ENCODE measurements at regions not wholly inside any gene's neighbourhood (a gene's known extent, or its start where the extent isn't known, plus 50 kb on each side); places are given as distances from the start of the nearest gene placed in this dataset.
"Not testable (repeated sequence)": the region's sequence is repeated elsewhere in the genome, so short reads cannot be mapped to it uniquely, and the experiment has no call there.

- Mint-ChIP-seq H3K27ac (no peak overlapping the region), H3K4me1 (no peaks in the 10 kb centered on the region), H3K36me3 (no peaks in the 10 kb centered on the region), H3K4me3 (no peak overlapping the region), H3K9me3 (peaks cover 0 to 8% (median 1%) of the 10 kb centered on the region in 6 donors), H3K27me3 (ENCODE audit: low read depth in 3 of 3) (peaks cover 2 to 5% (median 3%) of the 10 kb centered on the region in 3 donors)
- DNase-seq, result no peak
These were observed 373.5 kb downstream of the SUCLG1 start for GRCh38 chr2:84085562-84085961.

- DNase-seq, result no peak
- H3K27me3 Mint-ChIP-seq (ENCODE audit: low read depth in 3 of 3), result peaks cover 2 to 5% (median 3%) of the 10 kb centered on the region in 3 donors
- H3K4me1 Mint-ChIP-seq, result no peaks in the 10 kb centered on the region
- H3K9me3 Mint-ChIP-seq, result peaks cover 0 to 6% (median 1%) of the 10 kb centered on the region in 6 donors
- H3K27ac Mint-ChIP-seq, result no peak overlapping the region
- no peak overlapping the region for H3K4me3 Mint-ChIP-seq
- H3K36me3 Mint-ChIP-seq, result no peaks in the 10 kb centered on the region
These were observed 374.2 kb downstream of the SUCLG1 start for GRCh38 chr2:84084856-84085255.

- H3K4me1 Mint-ChIP-seq, result no peaks in the 10 kb centered on the region
- DNase-seq, result no peak
- H3K36me3 Mint-ChIP-seq, result no peaks in the 10 kb centered on the region
- H3K4me3 Mint-ChIP-seq, result no peak overlapping the region
- no peak overlapping the region for H3K27ac Mint-ChIP-seq
- peaks cover 2 to 6% (median 3%) of the 10 kb centered on the region in 3 donors for H3K27me3 Mint-ChIP-seq (ENCODE audit: low read depth in 3 of 3)
- H3K9me3 Mint-ChIP-seq, result peaks cover 0 to 6% (median under 1%) of the 10 kb centered on the region in 6 donors
These were observed 375.1 kb downstream of the SUCLG1 start for GRCh38 chr2:84083984-84084383.

- Mint-ChIP-seq H3K9me3 (peaks cover 0 to 2% (median 0%) of the 10 kb centered on the region in 6 donors), H3K27me3 (ENCODE audit: low read depth in 3 of 3) (peaks cover 0 to 2% (median 1%) of the 10 kb centered on the region in 3 donors), H3K4me1 (no peaks in the 10 kb centered on the region), H3K4me3 (no peak overlapping the region), H3K36me3 (no peaks in the 10 kb centered on the region), H3K27ac (no peak overlapping the region)
- DNase-seq, result no peak
These were observed 380.6 kb downstream of the SUCLG1 start for GRCh38 chr2:84078471-84078870.

GRCh38 chr2:84077496-84077895, 381.6 kb downstream of the SUCLG1 start:
- no peak overlapping the region for H3K27ac Mint-ChIP-seq
- no peak for DNase-seq
- peaks cover 0 to 2% (median 0%) of the 10 kb centered on the region in 6 donors for H3K9me3 Mint-ChIP-seq
- H3K36me3 Mint-ChIP-seq, result no peaks in the 10 kb centered on the region
- H3K4me1 Mint-ChIP-seq, result no peaks in the 10 kb centered on the region
- H3K27me3 Mint-ChIP-seq (ENCODE audit: low read depth in 3 of 3), result peaks cover 0 to 1% (median 1%) of the 10 kb centered on the region in 3 donors
- H3K4me3 Mint-ChIP-seq, result no peak overlapping the region

GRCh38 chr2:84071050-84071449, 388.0 kb downstream of the SUCLG1 start:
- Mint-ChIP-seq H3K27me3 (ENCODE audit: low read depth in 3 of 3) (peaks cover 0 to 3% (median 0%) of the 10 kb centered on the region in 3 donors), H3K36me3 (no peaks in the 10 kb centered on the region), H3K27ac (no peak overlapping the region), H3K9me3 (peaks cover 0 to 2% (median 0%) of the 10 kb centered on the region in 6 donors), H3K4me3 (no peak overlapping the region), H3K4me1 (no peaks in the 10 kb centered on the region)
- no peak for DNase-seq

GRCh38 chr2:84065857-84066256, 393.2 kb downstream of the SUCLG1 start:
- H3K4me3 Mint-ChIP-seq, result no peak overlapping the region
- no peaks in the 10 kb centered on the region for H3K4me1 Mint-ChIP-seq
- H3K27ac Mint-ChIP-seq, result no peak overlapping the region
- no peaks in the 10 kb centered on the region for H3K36me3 Mint-ChIP-seq
- H3K9me3 Mint-ChIP-seq, result peaks cover 0 to 5% (median 0%) of the 10 kb centered on the region in 6 donors
- H3K27me3 Mint-ChIP-seq (ENCODE audit: low read depth in 3 of 3), result peaks cover 3 to 4% (median 3%) of the 10 kb centered on the region in 3 donors
- no peak for DNase-seq

GRCh38 chr2:84057917-84058560, 401.0 kb downstream of the SUCLG1 start:
- DNase-seq, result no peak
- H3K27me3 Mint-ChIP-seq (ENCODE audit: low read depth in 3 of 3), result peaks cover 0 to 3% (median 0%) of the 10 kb centered on the region in 3 donors
- peaks cover 0 to 9% (median 0%) of the 10 kb centered on the region in 6 donors for H3K9me3 Mint-ChIP-seq
- H3K27ac Mint-ChIP-seq, result no peak overlapping the region
- H3K4me1 Mint-ChIP-seq, result no peaks in the 10 kb centered on the region
- H3K36me3 Mint-ChIP-seq, result no peaks in the 10 kb centered on the region
- H3K4me3 Mint-ChIP-seq, result no peak overlapping the region

GRCh38 chr2:84055816-84056215, 403.3 kb downstream of the SUCLG1 start:
- no peak for DNase-seq
- no peaks in the 10 kb centered on the region for H3K27me3 Mint-ChIP-seq (ENCODE audit: low read depth in 3 of 3)
- H3K36me3 Mint-ChIP-seq, result no peaks in the 10 kb centered on the region
- no peak overlapping the region for H3K27ac Mint-ChIP-seq
- H3K4me3 Mint-ChIP-seq, result no peak overlapping the region
- peaks cover 0 to 4% (median 0%) of the 10 kb centered on the region in 6 donors for H3K9me3 Mint-ChIP-seq
- H3K4me1 Mint-ChIP-seq, result no peaks in the 10 kb centered on the region

- not testable (repeated sequence) for DNase-seq; H3K36me3 Mint-ChIP-seq; H3K4me1 Mint-ChIP-seq; H3K4me3 Mint-ChIP-seq; H3K27me3 Mint-ChIP-seq (ENCODE audit: low read depth in 3 of 3); H3K9me3 Mint-ChIP-seq; H3K27ac Mint-ChIP-seq
These were observed 404.5 kb downstream of the SUCLG1 start for GRCh38 chr2:84054577-84054976.

GRCh38 chr2:84052913-84053312, 406.2 kb downstream of the SUCLG1 start:
- Mint-ChIP-seq H3K27me3 (ENCODE audit: low read depth in 3 of 3) (no peaks in the 10 kb centered on the region), H3K9me3 (peaks cover 0 to 1% (median 0%) of the 10 kb centered on the region in 6 donors)

GRCh38 chr2:84052043-84052442, 407.0 kb downstream of the SUCLG1 start:
- Mint-ChIP-seq H3K27ac (no peak overlapping the region), H3K36me3 (no peaks in the 10 kb centered on the region), H3K27me3 (ENCODE audit: low read depth in 3 of 3) (no peaks in the 10 kb centered on the region), H3K4me3 (no peak overlapping the region), H3K4me1 (no peaks in the 10 kb centered on the region), H3K9me3 (peaks cover 0 to 1% (median 0%) of the 10 kb centered on the region in 6 donors)
- no peak for DNase-seq

More at GRCh38 chr2:84052913-84053312, 406.2 kb downstream of the SUCLG1 start:
- Mint-ChIP-seq H3K4me3 (no peak overlapping the region), H3K27ac (no peak overlapping the region), H3K4me1 (no peaks in the 10 kb centered on the region), H3K36me3 (no peaks in the 10 kb centered on the region)
- no peak for DNase-seq

GRCh38 chr2:84048964-84049363, 410.1 kb downstream of the SUCLG1 start:
- no peak overlapping the region for H3K4me3 Mint-ChIP-seq
- H3K27me3 Mint-ChIP-seq (ENCODE audit: low read depth in 3 of 3), result peaks cover 0 to 2% (median 0%) of the 10 kb centered on the region in 3 donors
- DNase-seq, result no peak
- no peak overlapping the region for H3K27ac Mint-ChIP-seq
- H3K9me3 Mint-ChIP-seq, result peaks cover 0 to 1% (median 0%) of the 10 kb centered on the region in 6 donors
- no peaks in the 10 kb centered on the region for H3K4me1 Mint-ChIP-seq
- no peaks in the 10 kb centered on the region for H3K36me3 Mint-ChIP-seq

GRCh38 chr2:84041506-84041905, 417.6 kb downstream of the SUCLG1 start:
- Mint-ChIP-seq H3K4me3 (no peak overlapping the region), H3K27me3 (ENCODE audit: low read depth in 3 of 3) (peaks cover 0 to 5% (median 2%) of the 10 kb centered on the region in 3 donors), H3K4me1 (no peaks in the 10 kb centered on the region), H3K36me3 (no peaks in the 10 kb centered on the region), H3K27ac (no peak overlapping the region), H3K9me3 (peaks cover 0 to 5% (median 0%) of the 10 kb centered on the region in 6 donors)
- DNase-seq, result no peak

- Mint-ChIP-seq H3K9me3 (peaks cover 0 to 6% (median 0%) of the 10 kb centered on the region in 6 donors), H3K27ac (no peak overlapping the region), H3K36me3 (no peaks in the 10 kb centered on the region), H3K27me3 (ENCODE audit: low read depth in 3 of 3) (peaks cover 0 to 3% (median 3%) of the 10 kb centered on the region in 3 donors), H3K4me1 (no peaks in the 10 kb centered on the region), H3K4me3 (no peak overlapping the region)
- DNase-seq, result no peak
These were observed 418.8 kb downstream of the SUCLG1 start for GRCh38 chr2:84040281-84040680.
